SK-N-SH treated with all-trans-retinoic acid at 6 μM for 48 hours (cell line): ENCODE measurements at regions not wholly inside any gene's neighbourhood (a gene's known extent, or its start where the extent isn't known, plus 50 kb on each side); places are given as distances from the start of the nearest gene placed in this dataset.

Source experiments
- ATAC-seq: fragments of 200-7000 bp; cut with Tn5 transposase; 3 replicates; pipeline ENCODE4 v1.9.1; 2020; ENCODE audit warnings: mild to moderate bottlenecking, moderate library complexity
- BACH2 ChIP-seq: fragments of 250-450 bp; sonication (Bioruptor Pico); IDR thresholded peaks from 2 replicates; pipeline ENCODE4 v1.9.0; 2021; ENCODE audit warnings: mild to moderate bottlenecking, borderline replicate concordance
- CSDC2 ChIP-seq: fragments of 250-450 bp; sonication (Bioruptor Pico); IDR thresholded peaks from 2 replicates; pipeline ENCODE4 v1.5.0; 2020; ENCODE audit warnings: mild to moderate bottlenecking, moderate library complexity
- CSRNP3 ChIP-seq: fragments of 250-450 bp; sonication (Bioruptor Pico); IDR thresholded peaks from 2 replicates; pipeline ENCODE4 v1.5.1; 2021; ENCODE audit warnings: mild to moderate bottlenecking, moderate library complexity
- ESRRG ChIP-seq: fragments of 250-450 bp; sonication (Bioruptor Pico); IDR thresholded peaks from 2 replicates; pipeline ENCODE4 v1.6.1; 2021; ENCODE audit warnings: mild to moderate bottlenecking
- ISL1 ChIP-seq: fragments of 250-450 bp; sonication (Bioruptor Pico); IDR thresholded peaks from 2 replicates; pipeline ENCODE4 v2.1.2; 2022; ENCODE audit warnings: mild to moderate bottlenecking, moderate library complexity
- OSR1 ChIP-seq: fragments of 250-450 bp; sonication (Bioruptor Pico); IDR thresholded peaks from 2 replicates; pipeline ENCODE4 v1.8.0; 2022; ENCODE audit warnings: moderate library complexity, mild to moderate bottlenecking, inconsistent platforms
- POU6F1 ChIP-seq: fragments of 250-450 bp; sonication (Bioruptor Pico); IDR thresholded peaks from 2 replicates; pipeline ENCODE4 v1.8.0; 2021; ENCODE audit warnings: low read depth, mild to moderate bottlenecking, moderate library complexity, borderline replicate concordance
- PPARA ChIP-seq: fragments of 250-450 bp; sonication (Bioruptor Pico); IDR thresholded peaks from 2 replicates; pipeline ENCODE4 v1.5.0; 2020; ENCODE audit warnings: mild to moderate bottlenecking, borderline replicate concordance
- RARB ChIP-seq: fragments of 250-450 bp; sonication (Bioruptor Pico); IDR thresholded peaks from 2 replicates; pipeline ENCODE4 v1.8.0; 2021; ENCODE audit warnings: mild to moderate bottlenecking, moderate library complexity
- TCF4 ChIP-seq: fragments of 250-450 bp; sonication (Bioruptor Pico); IDR thresholded peaks from 2 replicates; pipeline ENCODE4 v1.8.0; 2021; ENCODE audit warnings: mild to moderate bottlenecking, moderate library complexity, borderline replicate concordance
- TOX ChIP-seq: fragments of 250-450 bp; sonication (Bioruptor Pico); IDR thresholded peaks from 2 replicates; pipeline ENCODE4 v1.8.0; 2021; ENCODE audit warnings: mild to moderate bottlenecking, moderate library complexity, borderline replicate concordance
- ZC3H10 ChIP-seq: fragments of 250-450 bp; sonication (Bioruptor Pico); IDR thresholded peaks from 2 replicates; pipeline ENCODE4 v1.5.1; 2021; ENCODE audit warnings: mild to moderate bottlenecking, moderate library complexity
- ZFP3 ChIP-seq: fragments of 250-450 bp; sonication (Bioruptor Pico); IDR thresholded peaks from 2 replicates; pipeline ENCODE4 v1.5.0; 2020; ENCODE audit warnings: mild to moderate bottlenecking, moderate library complexity
- ZFP30 ChIP-seq: fragments of 450-650 bp; formaldehyde crosslinking; IDR thresholded peaks from 2 replicates; pipeline ENCODE4 v1.5.0; 2022; ENCODE audit warnings: mild to moderate bottlenecking, moderate library complexity
- ZNF565 ChIP-seq: fragments of 450-650 bp; formaldehyde crosslinking; conservative IDR thresholded peaks from 2 replicates; pipeline ENCODE4 v1.5.0; 2020; ENCODE audit warnings: low read depth, mild to moderate bottlenecking, moderate library complexity
- ZNF70 ChIP-seq: fragments of 450-650 bp; formaldehyde crosslinking; IDR thresholded peaks from 2 replicates; pipeline ENCODE4 v1.5.0; 2020; ENCODE audit warnings: mild to moderate bottlenecking, moderate library complexity
- ZNF8 ChIP-seq: fragments of 450-650 bp; formaldehyde crosslinking; IDR thresholded peaks from 2 replicates; pipeline ENCODE4 v1.5.0; 2020; ENCODE audit warnings: mild to moderate bottlenecking, moderate library complexity
- TF ChIP-seq, protein P1 (sequence below): fragments of 250-450 bp; sonication (Bioruptor Pico); IDR thresholded peaks from 2 replicates; pipeline ENCODE4 v1.5.0; 2020; ENCODE audit warnings: mild to moderate bottlenecking, moderate library complexity
- TF ChIP-seq, protein P2 (sequence below): fragments of 250-450 bp; sonication (Bioruptor Pico); IDR thresholded peaks from 2 replicates; pipeline ENCODE4 v1.5.1; 2020; ENCODE audit warnings: low read depth, mild to moderate bottlenecking, moderate library complexity

GRCh38 chr6:82437701-82438100, 74.1 kb downstream of the TPBG start:
- TF ChIP-seq ZC3H10 (CRISPR knock-in tag) = no peak
- TF ChIP-seq ESRRG (CRISPR knock-in tag) = no peak
- no peak for TF ChIP-seq CSDC2 (CRISPR knock-in tag)
- TF ChIP-seq ISL1 (CRISPR knock-in tag) = no peak
- TF ChIP-seq, protein P1, sequence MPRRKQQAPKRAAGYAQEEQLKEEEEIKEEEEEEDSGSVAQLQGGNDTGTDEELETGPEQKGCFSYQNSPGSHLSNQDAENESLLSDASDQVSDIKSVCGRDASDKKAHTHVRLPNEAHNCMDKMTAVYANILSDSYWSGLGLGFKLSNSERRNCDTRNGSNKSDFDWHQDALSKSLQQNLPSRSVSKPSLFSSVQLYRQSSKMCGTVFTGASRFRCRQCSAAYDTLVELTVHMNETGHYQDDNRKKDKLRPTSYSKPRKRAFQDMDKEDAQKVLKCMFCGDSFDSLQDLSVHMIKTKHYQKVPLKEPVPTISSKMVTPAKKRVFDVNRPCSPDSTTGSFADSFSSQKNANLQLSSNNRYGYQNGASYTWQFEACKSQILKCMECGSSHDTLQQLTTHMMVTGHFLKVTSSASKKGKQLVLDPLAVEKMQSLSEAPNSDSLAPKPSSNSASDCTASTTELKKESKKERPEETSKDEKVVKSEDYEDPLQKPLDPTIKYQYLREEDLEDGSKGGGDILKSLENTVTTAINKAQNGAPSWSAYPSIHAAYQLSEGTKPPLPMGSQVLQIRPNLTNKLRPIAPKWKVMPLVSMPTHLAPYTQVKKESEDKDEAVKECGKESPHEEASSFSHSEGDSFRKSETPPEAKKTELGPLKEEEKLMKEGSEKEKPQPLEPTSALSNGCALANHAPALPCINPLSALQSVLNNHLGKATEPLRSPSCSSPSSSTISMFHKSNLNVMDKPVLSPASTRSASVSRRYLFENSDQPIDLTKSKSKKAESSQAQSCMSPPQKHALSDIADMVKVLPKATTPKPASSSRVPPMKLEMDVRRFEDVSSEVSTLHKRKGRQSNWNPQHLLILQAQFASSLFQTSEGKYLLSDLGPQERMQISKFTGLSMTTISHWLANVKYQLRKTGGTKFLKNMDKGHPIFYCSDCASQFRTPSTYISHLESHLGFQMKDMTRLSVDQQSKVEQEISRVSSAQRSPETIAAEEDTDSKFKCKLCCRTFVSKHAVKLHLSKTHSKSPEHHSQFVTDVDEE = no peak
- no peak for TF ChIP-seq ZNF70

DNA sequence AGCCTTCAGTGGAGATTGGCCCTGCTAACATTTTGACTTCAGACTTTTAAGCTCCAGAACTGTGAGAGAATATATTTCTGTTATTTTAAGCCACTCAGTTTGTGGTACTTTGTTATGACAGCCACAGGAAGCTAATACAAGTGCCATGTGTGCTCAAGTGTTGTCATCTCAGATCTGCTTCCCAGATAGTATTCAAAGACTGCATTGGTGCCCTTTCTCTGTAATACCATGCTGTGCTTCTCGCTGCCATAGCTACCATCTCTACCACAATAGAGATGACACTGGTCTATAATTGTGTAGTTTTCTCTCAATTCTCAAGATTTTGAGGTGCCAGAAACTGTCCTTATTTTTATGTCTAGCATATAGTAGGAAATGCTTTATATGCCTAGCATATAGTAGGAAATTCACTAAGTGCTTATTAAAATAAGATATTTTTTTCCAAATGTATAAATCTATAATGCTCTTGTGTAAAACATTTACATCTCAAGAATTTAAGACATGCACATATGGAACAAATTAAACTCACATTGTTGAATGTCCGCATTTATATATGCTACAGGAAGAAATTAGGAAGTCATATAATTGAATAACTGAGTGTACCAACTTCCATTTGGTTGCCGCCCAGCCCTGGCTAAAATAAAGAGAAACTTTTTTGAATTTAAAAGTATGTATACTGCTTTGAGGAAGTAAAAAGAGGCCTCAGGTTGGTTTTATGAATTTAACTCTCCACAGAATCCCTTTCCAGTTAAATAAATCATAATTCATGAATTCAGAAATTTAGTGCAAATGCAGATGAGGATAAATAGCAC, 77.6 kb downstream of the TPBG start:
- TF ChIP-seq OSR1 (CRISPR knock-in tag) (no peak), TCF4 (0 out of 2 replicates have a peak, but pooled peaks have one; percentile 12)
- ATAC-seq = peak; percentile 74

More at GRCh38 chr6:82437701-82438100, 74.1 kb downstream of the TPBG start:
- ATAC-seq = no peak

DNA sequence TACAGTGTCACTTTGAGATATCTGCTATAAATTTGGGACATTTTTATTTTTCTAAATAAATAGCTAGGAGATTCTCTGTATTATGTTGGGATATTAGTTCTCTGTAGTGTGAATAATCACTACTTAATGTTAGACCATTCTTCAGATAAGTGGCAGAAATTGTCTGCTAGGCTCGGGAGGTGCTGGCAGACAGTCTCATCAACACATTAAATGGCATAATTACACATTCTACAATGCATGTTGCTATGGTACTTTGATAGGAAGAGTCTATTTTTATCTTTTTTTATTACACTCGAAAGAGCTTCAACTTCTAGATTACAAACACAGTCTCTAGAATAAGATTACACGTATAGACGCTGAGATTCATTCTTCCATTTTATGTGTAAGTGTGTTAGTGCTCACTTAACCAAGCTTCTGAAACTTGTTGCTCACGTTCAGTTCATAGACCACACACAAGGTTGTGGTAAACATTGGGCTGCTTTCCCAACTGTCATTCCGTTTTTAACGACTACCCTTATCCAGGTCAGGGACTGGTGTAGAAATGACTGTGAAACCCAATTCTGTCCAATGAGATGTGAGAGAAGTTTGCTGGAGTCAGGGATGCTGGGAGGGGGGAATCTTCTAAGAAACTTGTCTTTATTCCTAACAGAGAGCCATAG, 78.6 kb downstream of the TPBG start:
- no peak for TF ChIP-seq ZNF70
- TF ChIP-seq RARB (CRISPR knock-in tag) = no peak
- no peak for TF ChIP-seq TOX (CRISPR knock-in tag)
- TF ChIP-seq ESRRG (CRISPR knock-in tag) = no peak
- TF ChIP-seq, protein P2, sequence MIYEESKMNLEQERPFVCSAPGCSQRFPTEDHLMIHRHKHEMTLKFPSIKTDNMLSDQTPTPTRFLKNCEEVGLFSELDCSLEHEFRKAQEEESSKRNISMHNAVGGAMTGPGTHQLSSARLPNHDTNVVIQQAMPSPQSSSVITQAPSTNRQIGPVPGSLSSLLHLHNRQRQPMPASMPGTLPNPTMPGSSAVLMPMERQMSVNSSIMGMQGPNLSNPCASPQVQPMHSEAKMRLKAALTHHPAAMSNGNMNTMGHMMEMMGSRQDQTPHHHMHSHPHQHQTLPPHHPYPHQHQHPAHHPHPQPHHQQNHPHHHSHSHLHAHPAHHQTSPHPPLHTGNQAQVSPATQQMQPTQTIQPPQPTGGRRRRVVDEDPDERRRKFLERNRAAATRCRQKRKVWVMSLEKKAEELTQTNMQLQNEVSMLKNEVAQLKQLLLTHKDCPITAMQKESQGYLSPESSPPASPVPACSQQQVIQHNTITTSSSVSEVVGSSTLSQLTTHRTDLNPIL (CRISPR knock-in tag) = no peak
- no peak for TF ChIP-seq PPARA (CRISPR knock-in tag)
- no peak for TF ChIP-seq CSDC2 (CRISPR knock-in tag)
- TF ChIP-seq TCF4 = no peak
- ATAC-seq = no peak

GRCh38 chr6:82458147-82458546, 94.5 kb downstream of the TPBG start:
- ATAC-seq = no peak

GRCh38 chr6:82458705-82459104, 95.1 kb downstream of the TPBG start:
- no peak for ATAC-seq
- TF ChIP-seq, protein P2 (CRISPR knock-in tag) = no peak
- TF ChIP-seq ZFP30 (CRISPR knock-in tag) (no peak), ZNF8 (CRISPR knock-in tag) (no peak), CSRNP3 (CRISPR knock-in tag) (no peak), CSDC2 (CRISPR knock-in tag) (no peak), BACH2 (CRISPR knock-in tag) (no peak), POU6F1 (CRISPR knock-in tag) (no peak)

More at GRCh38 chr6:82458147-82458546, 94.5 kb downstream of the TPBG start:
- TF ChIP-seq ZNF565 (no peak), CSDC2 (CRISPR knock-in tag) (no peak), ZNF70 (no peak), ZFP3 (no peak), POU6F1 (CRISPR knock-in tag) (no peak)
- TF ChIP-seq, protein P2 (CRISPR knock-in tag) = no peak
